ENCODE measurements at regions not wholly inside any gene's neighbourhood (a gene's known extent, or its start where the extent isn't known, plus 50 kb on each side); places are given as distances from the start of the nearest gene placed in this dataset.
"Not testable (repeated sequence)": the region's sequence is repeated elsewhere in the genome, so short reads cannot be mapped to it uniquely, and the experiment has no call there.

DNA sequence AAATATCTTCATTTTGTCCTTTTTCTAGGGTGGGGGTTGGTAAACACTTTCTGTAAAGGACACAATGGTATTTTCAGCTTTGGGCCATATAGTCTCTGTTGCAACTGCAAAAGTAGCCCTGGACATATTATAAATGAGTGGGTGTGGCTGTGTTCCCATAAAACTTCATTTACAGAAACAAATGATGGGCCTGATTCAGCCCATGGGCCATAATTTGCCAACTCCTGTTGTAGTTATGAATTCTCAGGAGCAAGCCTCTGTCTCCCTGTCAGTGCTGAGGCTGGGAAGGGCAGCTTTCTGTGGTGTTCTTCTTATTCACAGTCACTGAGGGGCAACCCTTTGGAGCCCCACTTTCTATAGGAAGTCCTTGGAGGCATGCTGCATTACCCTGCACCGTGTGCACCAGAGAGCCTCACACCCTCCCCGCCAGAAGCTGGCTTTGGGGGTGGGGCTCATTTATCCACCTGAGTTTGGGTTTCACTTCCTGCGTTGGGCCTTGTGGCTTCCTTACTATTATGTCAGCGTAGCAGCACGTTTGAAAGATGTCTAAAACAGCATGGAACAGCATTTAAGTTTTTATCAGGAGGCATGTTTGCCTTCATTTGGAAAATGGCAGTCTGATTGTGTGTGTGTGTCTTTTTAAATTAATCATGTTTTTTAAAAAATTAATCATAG is 60.8 kb upstream of the FAN1 start:
- TF ChIP-seq, protein P1, sequence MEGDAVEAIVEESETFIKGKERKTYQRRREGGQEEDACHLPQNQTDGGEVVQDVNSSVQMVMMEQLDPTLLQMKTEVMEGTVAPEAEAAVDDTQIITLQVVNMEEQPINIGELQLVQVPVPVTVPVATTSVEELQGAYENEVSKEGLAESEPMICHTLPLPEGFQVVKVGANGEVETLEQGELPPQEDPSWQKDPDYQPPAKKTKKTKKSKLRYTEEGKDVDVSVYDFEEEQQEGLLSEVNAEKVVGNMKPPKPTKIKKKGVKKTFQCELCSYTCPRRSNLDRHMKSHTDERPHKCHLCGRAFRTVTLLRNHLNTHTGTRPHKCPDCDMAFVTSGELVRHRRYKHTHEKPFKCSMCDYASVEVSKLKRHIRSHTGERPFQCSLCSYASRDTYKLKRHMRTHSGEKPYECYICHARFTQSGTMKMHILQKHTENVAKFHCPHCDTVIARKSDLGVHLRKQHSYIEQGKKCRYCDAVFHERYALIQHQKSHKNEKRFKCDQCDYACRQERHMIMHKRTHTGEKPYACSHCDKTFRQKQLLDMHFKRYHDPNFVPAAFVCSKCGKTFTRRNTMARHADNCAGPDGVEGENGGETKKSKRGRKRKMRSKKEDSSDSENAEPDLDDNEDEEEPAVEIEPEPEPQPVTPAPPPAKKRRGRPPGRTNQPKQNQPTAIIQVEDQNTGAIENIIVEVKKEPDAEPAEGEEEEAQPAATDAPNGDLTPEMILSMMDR (IDR thresholded peaks at IDR 0.05), result not testable (repeated sequence)
- TF ChIP-seq POLR2AphosphoS5, POLR2A (IDR thresholded peaks at IDR 0.05): not testable (repeated sequence)

All from stomach (tissue), 4 donors.